NCI-H526 (cell line): ENCODE measurements at regions not wholly inside any gene's neighbourhood (a gene's known extent, or its start where the extent isn't known, plus 50 kb on each side); places are given as distances from the start of the nearest gene placed in this dataset.

Experiments used
- DNase-seq, 2 experiments: peaks; one replicate each; lab custom pipeline; 2025; lab: John Stamatoyannopoulos, UW

GRCh38 chr15:77540312-77541060 lies 92.2 kb downstream of the LINGO1 start:
- no peak for DNase-seq

GRCh38 chr15:77538793-77539497 lies 93.8 kb downstream of the LINGO1 start:
- DNase-seq: peak in 1 of 2 experiments; percentile 36

GRCh38 chr15:77538027-77538451 lies 94.7 kb downstream of the LINGO1 start:
- no peak for DNase-seq

GRCh38 chr15:77537006-77537405 lies 95.7 kb downstream of the LINGO1 start:
- no peak for DNase-seq

GRCh38 chr15:77535845-77536244 lies 96.9 kb downstream of the LINGO1 start:
- peak in 1 of 2 experiments; percentile 46 for DNase-seq
